ENCODE measurements at regions not wholly inside any gene's neighbourhood (a gene's known extent, or its start where the extent isn't known, plus 50 kb on each side); places are given as distances from the start of the nearest gene placed in this dataset.
A peak's percentile ranks its signal among the peaks of the same experiment; 100 is the strongest.

DNA sequence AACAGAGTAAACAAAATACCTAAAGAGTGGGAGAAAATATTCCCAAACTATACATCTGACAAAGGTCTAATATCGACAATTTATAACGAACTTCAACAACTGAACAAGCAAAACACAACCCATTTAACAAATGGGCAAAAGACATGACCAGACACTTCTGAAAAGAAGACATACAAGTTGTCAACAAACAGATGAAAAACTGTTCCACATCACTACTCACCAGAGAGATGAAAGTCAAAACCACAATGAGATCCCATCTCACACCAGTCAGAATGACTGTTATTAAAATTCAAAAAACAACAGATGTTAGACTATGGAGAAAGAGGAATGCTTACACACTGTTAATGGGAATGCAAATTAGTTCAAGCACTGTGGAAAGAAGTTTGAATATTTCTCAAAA lies 233.8 kb upstream of the EDNRB start:
- TF ChIP-seq, protein P1, sequence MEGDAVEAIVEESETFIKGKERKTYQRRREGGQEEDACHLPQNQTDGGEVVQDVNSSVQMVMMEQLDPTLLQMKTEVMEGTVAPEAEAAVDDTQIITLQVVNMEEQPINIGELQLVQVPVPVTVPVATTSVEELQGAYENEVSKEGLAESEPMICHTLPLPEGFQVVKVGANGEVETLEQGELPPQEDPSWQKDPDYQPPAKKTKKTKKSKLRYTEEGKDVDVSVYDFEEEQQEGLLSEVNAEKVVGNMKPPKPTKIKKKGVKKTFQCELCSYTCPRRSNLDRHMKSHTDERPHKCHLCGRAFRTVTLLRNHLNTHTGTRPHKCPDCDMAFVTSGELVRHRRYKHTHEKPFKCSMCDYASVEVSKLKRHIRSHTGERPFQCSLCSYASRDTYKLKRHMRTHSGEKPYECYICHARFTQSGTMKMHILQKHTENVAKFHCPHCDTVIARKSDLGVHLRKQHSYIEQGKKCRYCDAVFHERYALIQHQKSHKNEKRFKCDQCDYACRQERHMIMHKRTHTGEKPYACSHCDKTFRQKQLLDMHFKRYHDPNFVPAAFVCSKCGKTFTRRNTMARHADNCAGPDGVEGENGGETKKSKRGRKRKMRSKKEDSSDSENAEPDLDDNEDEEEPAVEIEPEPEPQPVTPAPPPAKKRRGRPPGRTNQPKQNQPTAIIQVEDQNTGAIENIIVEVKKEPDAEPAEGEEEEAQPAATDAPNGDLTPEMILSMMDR (IDR thresholded peaks at IDR 0.05; ENCODE audit: insufficient read depth, low read depth, low read length) = no peak
- no peak for DNase-seq (ENCODE audit: low read depth)
- H3K4me3 ChIP-seq (ENCODE audit: low read depth, low read length) = no peak overlapping the region

DNA sequence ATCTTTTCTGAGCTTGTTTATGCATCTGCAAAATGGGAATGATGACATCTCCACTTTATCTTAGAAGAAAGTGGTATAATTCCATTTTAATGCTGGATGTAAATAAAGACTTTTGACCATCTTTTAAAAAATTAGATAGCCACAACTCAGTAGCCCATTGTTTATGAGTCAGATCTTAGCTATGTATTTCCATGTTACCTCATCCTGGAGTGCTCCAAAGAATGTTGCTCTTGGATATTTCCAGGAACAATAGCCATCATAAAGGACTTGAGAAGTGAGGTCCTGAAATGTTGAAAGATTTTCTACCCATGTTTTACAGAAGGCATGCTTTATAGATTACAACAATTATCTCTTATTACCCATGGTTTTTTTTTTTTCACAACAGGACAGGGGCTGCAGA lies 229.3 kb upstream of the EDNRB start:
- H3K4me3 ChIP-seq (ENCODE audit: low read depth, low read length) = no peak overlapping the region
- TF ChIP-seq, protein P1 (IDR thresholded peaks at IDR 0.05; ENCODE audit: insufficient read depth, low read depth, low read length) = no peak
- peak; percentile 33 for DNase-seq (ENCODE audit: low read depth)

DNA sequence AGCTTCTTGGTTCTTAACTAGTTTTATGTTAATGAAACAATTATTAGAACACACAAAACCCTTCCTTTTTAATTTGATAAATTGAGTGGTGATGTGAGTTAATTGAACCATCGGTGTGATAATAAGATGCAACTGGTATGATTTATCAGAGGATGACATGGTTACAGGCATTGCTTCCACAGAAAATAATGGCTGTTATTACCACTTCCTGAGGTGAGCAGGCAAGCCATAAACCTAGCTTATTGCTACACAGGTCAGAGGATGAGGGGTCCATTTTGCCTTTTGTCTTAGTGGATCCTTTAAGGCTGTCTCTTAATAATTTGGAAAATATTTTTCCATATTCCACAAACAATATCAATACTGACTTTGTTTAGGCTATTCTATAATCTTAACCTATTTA lies 226.6 kb upstream of the EDNRB start:
- TF ChIP-seq, protein P1 (IDR thresholded peaks at IDR 0.05; ENCODE audit: insufficient read depth, low read depth, low read length) = no peak
- no peak overlapping the region for H3K4me3 ChIP-seq (ENCODE audit: low read depth, low read length)
- DNase-seq (ENCODE audit: low read depth) = no peak

DNA sequence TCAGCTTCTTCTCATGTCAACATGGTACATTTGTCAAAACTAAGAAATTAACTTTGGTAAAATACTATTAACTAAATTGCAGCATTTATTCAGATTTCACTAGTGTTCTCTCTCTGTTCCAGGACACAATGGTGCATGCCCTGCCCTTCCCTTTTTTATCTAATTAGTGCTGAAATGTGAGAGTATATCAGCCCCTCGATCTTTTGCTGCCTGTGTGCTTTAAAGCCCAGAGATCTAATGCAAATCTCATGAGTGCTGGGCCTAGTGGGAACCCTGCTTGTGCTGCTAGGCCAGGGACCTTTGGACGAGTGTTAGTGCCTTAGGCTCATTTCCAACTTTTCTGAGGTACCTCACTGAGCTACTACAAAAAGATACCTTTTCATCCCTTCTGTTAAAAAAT lies 221.1 kb upstream of the EDNRB start:
- TF ChIP-seq, protein P1 (IDR thresholded peaks at IDR 0.05; ENCODE audit: insufficient read depth, low read depth, low read length) = no peak
- no peak for DNase-seq (ENCODE audit: low read depth)
- no peak overlapping the region for H3K4me3 ChIP-seq (ENCODE audit: low read depth, low read length)

DNA sequence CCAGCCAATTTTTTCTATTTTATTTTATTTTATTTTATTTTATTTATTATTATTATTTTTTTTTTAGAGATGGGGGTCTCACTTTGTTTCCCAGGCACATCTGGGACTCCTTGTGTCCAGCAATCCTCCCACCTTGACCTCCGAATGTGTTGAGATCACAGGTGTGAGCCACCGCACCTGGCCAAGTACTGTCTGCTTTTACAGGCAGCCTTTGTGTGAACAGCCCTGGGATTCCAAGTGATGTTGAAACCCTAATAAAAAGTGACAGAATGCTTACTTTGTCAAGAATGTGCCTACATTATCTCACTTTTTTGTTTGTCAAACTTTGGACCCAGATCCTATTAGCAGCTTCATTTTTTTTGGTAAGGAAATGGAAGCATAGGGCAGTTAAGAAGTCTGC lies 220.1 kb upstream of the EDNRB start:
- H3K4me3 ChIP-seq (ENCODE audit: low read depth, low read length) = no peak overlapping the region
- TF ChIP-seq, protein P1 (IDR thresholded peaks at IDR 0.05; ENCODE audit: insufficient read depth, low read depth, low read length) = no peak
- DNase-seq (ENCODE audit: low read depth) = no peak

DNA sequence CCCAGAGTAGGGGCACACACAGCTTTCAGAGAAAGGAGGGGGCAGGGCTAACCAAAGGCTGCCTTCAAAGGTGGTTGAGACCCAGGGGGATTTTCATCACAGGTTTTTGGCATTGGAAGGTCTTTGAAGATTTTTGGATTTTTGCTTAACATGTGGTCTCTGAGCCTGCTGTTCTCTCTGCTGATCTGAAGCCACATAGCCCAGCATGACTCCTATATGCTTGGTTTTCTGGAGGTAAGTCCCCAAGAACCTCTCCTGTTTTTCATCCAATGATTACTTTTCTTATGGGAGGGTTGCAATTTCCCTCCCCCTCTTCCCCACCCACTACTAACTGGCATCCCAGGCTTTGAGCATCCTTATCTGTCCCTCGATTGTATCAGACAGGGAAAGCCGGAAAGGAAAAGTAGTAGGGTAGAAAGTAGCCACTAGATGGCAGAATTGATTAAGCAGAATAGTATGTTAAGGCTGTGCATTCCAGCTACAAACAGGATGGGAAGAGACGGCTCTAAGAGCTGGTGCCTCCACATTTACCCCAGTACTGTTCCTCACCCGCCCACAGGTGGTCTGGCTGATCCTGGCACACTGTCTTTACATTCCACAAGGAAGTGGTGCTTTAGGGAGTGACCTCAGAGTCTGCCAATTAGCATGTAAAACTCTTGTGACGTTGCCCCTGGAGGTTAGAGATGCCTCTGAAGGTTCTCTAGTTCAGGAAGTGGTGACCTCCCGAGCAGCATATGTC lies 218.9 kb upstream of the EDNRB start:
- TF ChIP-seq, protein P1 (IDR thresholded peaks at IDR 0.05; ENCODE audit: insufficient read depth, low read depth, low read length) = peak; percentile 74
- DNase-seq (ENCODE audit: low read depth) = peak; percentile 67

DNA sequence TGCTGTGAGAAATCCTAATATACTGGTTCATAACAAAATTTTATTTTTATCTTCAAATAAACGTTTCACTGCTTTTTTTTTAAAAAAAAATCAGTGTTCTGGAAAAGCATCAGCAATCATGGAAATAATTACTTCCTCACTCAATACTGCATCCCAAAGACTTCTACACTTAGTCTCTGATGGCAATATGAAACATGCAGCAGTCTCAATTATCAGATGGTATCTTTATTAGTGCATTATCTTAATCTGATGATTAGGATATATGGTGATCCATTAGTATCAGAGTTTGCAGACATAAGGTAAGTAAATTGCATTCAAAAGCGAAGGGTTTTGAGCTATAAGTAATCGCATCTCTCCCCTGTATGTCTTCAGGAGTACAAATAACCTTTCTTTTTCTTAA lies 218.3 kb upstream of the EDNRB start:
- no peak overlapping the region for H3K4me3 ChIP-seq (ENCODE audit: low read depth, low read length)
- DNase-seq (ENCODE audit: low read depth) = no peak
- TF ChIP-seq, protein P1 (IDR thresholded peaks at IDR 0.05; ENCODE audit: insufficient read depth, low read depth, low read length) = no peak

More for the DNA sequence above, 218.9 kb upstream of the EDNRB start:
- H3K4me3 ChIP-seq (ENCODE audit: low read depth, low read length) = no peak overlapping the region

Measured in fibroblast of villous mesenchyme (primary cell).